Stomach smooth muscle (tissue), 2 donors: ENCODE measurements at regions not wholly inside any gene's neighbourhood (a gene's known extent, or its start where the extent isn't known, plus 50 kb on each side); places are given as distances from the start of the nearest gene placed in this dataset.

Experiments used
- H3K27ac ChIP-seq: one replicate; pipeline ENCODE4 v1.7.0; 2013; ENCODE audit warnings: mild to moderate bottlenecking, low read length, inconsistent platforms
- H3K27me3 ChIP-seq, 2 donors: one replicate each; pipeline ENCODE4 v1.7.0; 2013; ENCODE audit warnings: low read length in 2 of 2; ENCODE audit not compliant: insufficient read depth in 2 of 2, control insufficient read depth in 1 of 2
- H3K36me3 ChIP-seq, 2 donors: one replicate each; pipeline ENCODE4 v1.7.0; 2013; ENCODE audit warnings: low read length in 2 of 2; ENCODE audit not compliant: control insufficient read depth in 2 of 2, insufficient read depth in 2 of 2
- H3K4me1 ChIP-seq: one replicate; pipeline ENCODE4 v1.7.0; 2013; ENCODE audit warnings: low read length; ENCODE audit not compliant: control insufficient read depth, insufficient read depth
- H3K4me3 ChIP-seq, 2 donors: one replicate each; pipeline ENCODE4 v1.7.0; 2013; ENCODE audit warnings: low read length in 2 of 2
- H3K9ac ChIP-seq, 2 donors: one replicate each; pipeline ENCODE4 v1.7.0; 2013; ENCODE audit warnings: low read length in 2 of 2, mild to moderate bottlenecking in 1 of 2
- H3K9me3 ChIP-seq, 2 donors: one replicate each; pipeline ENCODE4 v1.7.0; 2013; ENCODE audit warnings: low read length in 2 of 2; ENCODE audit not compliant: control insufficient read depth in 2 of 2
- donor health status: healthy.
- donor health status: Pancreatic carcinoma.

- Histone ChIP-seq H3K9me3 (no peaks in the 10 kb centered on the region), H3K27me3 (no peaks in the 10 kb centered on the region), H3K9ac (no peak overlapping the region), H3K4me1 (no peaks in the 10 kb centered on the region), H3K4me3 (no peak overlapping the region), H3K27ac (no peak overlapping the region), H3K36me3 (no peaks in the 10 kb centered on the region)
Measured at GRCh38 chr5:111950660-111951059, 193.7 kb upstream of the NREP start.

- no peak overlapping the region for H3K27ac ChIP-seq
- H3K27me3 ChIP-seq = no peaks in the 10 kb centered on the region
Measured at GRCh38 chr5:111948092-111948841, 191.3 kb upstream of the NREP start.

GRCh38 chr5:111946556-111946955 lies 189.6 kb upstream of the NREP start:
- no peak overlapping the region for H3K9ac ChIP-seq
- no peak overlapping the region for H3K4me3 ChIP-seq
- H3K9me3 ChIP-seq = no peaks in the 10 kb centered on the region
- no peaks in the 10 kb centered on the region for H3K36me3 ChIP-seq
- H3K4me1 ChIP-seq = no peaks in the 10 kb centered on the region
- no peak overlapping the region for H3K27ac ChIP-seq
- H3K27me3 ChIP-seq = no peaks in the 10 kb centered on the region

More at GRCh38 chr5:111948092-111948841, 191.3 kb upstream of the NREP start:
- Histone ChIP-seq H3K4me1 (no peaks in the 10 kb centered on the region), H3K36me3 (no peaks in the 10 kb centered on the region), H3K9ac (no peak overlapping the region), H3K4me3 (no peak overlapping the region), H3K9me3 (no peaks in the 10 kb centered on the region)

GRCh38 chr5:111945535-111945934 lies 188.5 kb upstream of the NREP start:
- no peak overlapping the region for H3K4me3 ChIP-seq
- H3K27ac ChIP-seq = no peak overlapping the region

GRCh38 chr5:111942661-111943401 lies 185.8 kb upstream of the NREP start:
- Histone ChIP-seq H3K27ac (no peak overlapping the region), H3K9me3 (no peaks in the 10 kb centered on the region), H3K4me3 (no peak overlapping the region)

More at GRCh38 chr5:111945535-111945934, 188.5 kb upstream of the NREP start:
- Histone ChIP-seq H3K9ac (no peak overlapping the region), H3K27me3 (no peaks in the 10 kb centered on the region), H3K9me3 (no peaks in the 10 kb centered on the region), H3K36me3 (no peaks in the 10 kb centered on the region), H3K4me1 (no peaks in the 10 kb centered on the region)

GRCh38 chr5:111942201-111942600 lies 185.2 kb upstream of the NREP start:
- no peak overlapping the region for H3K4me3 ChIP-seq
- no peaks in the 10 kb centered on the region for H3K4me1 ChIP-seq
- H3K36me3 ChIP-seq = no peaks in the 10 kb centered on the region
- H3K27ac ChIP-seq = no peak overlapping the region
- H3K9ac ChIP-seq = no peak overlapping the region
- no peaks in the 10 kb centered on the region for H3K27me3 ChIP-seq
- no peaks in the 10 kb centered on the region for H3K9me3 ChIP-seq

More at GRCh38 chr5:111942661-111943401, 185.8 kb upstream of the NREP start:
- Histone ChIP-seq H3K27me3 (no peaks in the 10 kb centered on the region), H3K9ac (no peak overlapping the region), H3K4me1 (no peaks in the 10 kb centered on the region), H3K36me3 (no peaks in the 10 kb centered on the region)

- Histone ChIP-seq H3K27me3 (no peaks in the 10 kb centered on the region), H3K9me3 (no peaks in the 10 kb centered on the region), H3K36me3 (no peaks in the 10 kb centered on the region)
Measured at GRCh38 chr5:111937094-111937493, 180.1 kb upstream of the NREP start.

GRCh38 chr5:111935835-111936234 lies 178.8 kb upstream of the NREP start:
- Histone ChIP-seq H3K9me3 (no peaks in the 10 kb centered on the region), H3K4me3 (no peak overlapping the region), H3K4me1 (peaks cover 3% of the 10 kb centered on the region), H3K9ac (no peak overlapping the region), H3K27ac (no peak overlapping the region), H3K27me3 (no peaks in the 10 kb centered on the region), H3K36me3 (no peaks in the 10 kb centered on the region)

More at GRCh38 chr5:111937094-111937493, 180.1 kb upstream of the NREP start:
- no peak overlapping the region for H3K4me3 ChIP-seq
- H3K4me1 ChIP-seq = peaks cover 3% of the 10 kb centered on the region
- no peak overlapping the region for H3K9ac ChIP-seq
- no peak overlapping the region for H3K27ac ChIP-seq

GRCh38 chr5:111935009-111935408 lies 178.0 kb upstream of the NREP start:
- Histone ChIP-seq H3K9ac (no peak overlapping the region), H3K4me3 (no peak overlapping the region), H3K27me3 (no peaks in the 10 kb centered on the region), H3K27ac (no peak overlapping the region), H3K9me3 (no peaks in the 10 kb centered on the region), H3K36me3 (no peaks in the 10 kb centered on the region), H3K4me1 (peaks cover 3% of the 10 kb centered on the region)

GRCh38 chr5:111934511-111934910 lies 177.5 kb upstream of the NREP start:
- no peak overlapping the region for H3K27ac ChIP-seq
- H3K36me3 ChIP-seq = no peaks in the 10 kb centered on the region
- peaks cover 3% of the 10 kb centered on the region for H3K4me1 ChIP-seq
- H3K9ac ChIP-seq = no peak overlapping the region
- no peaks in the 10 kb centered on the region for H3K27me3 ChIP-seq
- H3K9me3 ChIP-seq = no peaks in the 10 kb centered on the region
- H3K4me3 ChIP-seq = no peak overlapping the region

GRCh38 chr5:111933086-111933485 lies 176.1 kb upstream of the NREP start:
- Histone ChIP-seq H3K4me1 (peaks cover 3% of the 10 kb centered on the region), H3K9ac (no peak overlapping the region), H3K27ac (no peak overlapping the region), H3K36me3 (no peaks in the 10 kb centered on the region), H3K4me3 (peak overlapping the region in 1 of 2 donors; percentile 33), H3K9me3 (no peaks in the 10 kb centered on the region), H3K27me3 (no peaks in the 10 kb centered on the region)
